Memory B cell (primary cell): ENCODE measurements at regions not wholly inside any gene's neighbourhood (a gene's known extent, or its start where the extent isn't known, plus 50 kb on each side); places are given as distances from the start of the nearest gene placed in this dataset.
A peak's percentile ranks its signal among the peaks of the same experiment; 100 is the strongest.

Experiments used
- ATAC-seq: fragments of 150-1000 bp; cut with Tn5 transposase; 2 replicates; pipeline ENCODE4 v1.10.0; 2021; ENCODE audit warnings: low read depth, mild to moderate bottlenecking, moderate library complexity
- DNase-seq, 2 donors: peaks; one replicate each; pipeline ENCODE4 v3.0.0; 2022; ENCODE audit warnings: low spot score in 2 of 2
- H3K27ac Mint-ChIP-seq: one replicate; pipeline ENCODE4 v1.8.0; 2022; ENCODE audit warnings: mild to moderate bottlenecking, moderate library complexity, mixed read lengths
- H3K27me3 Mint-ChIP-seq: one replicate; pipeline ENCODE4 v1.8.0; 2022; ENCODE audit warnings: mixed read lengths
- H3K36me3 Mint-ChIP-seq: one replicate; pipeline ENCODE4 v1.8.0; 2022; ENCODE audit warnings: mild to moderate bottlenecking, mixed read lengths
- H3K4me1 Mint-ChIP-seq: one replicate; pipeline ENCODE4 v1.8.0; 2022; ENCODE audit warnings: mixed read lengths
- H3K4me3 Mint-ChIP-seq: one replicate; pipeline ENCODE4 v1.8.0; 2022; ENCODE audit warnings: mild to moderate bottlenecking, moderate library complexity, mixed read lengths
- H3K9me3 Mint-ChIP-seq: one replicate; pipeline ENCODE4 v1.8.0; 2022; ENCODE audit warnings: mixed read lengths

DNA sequence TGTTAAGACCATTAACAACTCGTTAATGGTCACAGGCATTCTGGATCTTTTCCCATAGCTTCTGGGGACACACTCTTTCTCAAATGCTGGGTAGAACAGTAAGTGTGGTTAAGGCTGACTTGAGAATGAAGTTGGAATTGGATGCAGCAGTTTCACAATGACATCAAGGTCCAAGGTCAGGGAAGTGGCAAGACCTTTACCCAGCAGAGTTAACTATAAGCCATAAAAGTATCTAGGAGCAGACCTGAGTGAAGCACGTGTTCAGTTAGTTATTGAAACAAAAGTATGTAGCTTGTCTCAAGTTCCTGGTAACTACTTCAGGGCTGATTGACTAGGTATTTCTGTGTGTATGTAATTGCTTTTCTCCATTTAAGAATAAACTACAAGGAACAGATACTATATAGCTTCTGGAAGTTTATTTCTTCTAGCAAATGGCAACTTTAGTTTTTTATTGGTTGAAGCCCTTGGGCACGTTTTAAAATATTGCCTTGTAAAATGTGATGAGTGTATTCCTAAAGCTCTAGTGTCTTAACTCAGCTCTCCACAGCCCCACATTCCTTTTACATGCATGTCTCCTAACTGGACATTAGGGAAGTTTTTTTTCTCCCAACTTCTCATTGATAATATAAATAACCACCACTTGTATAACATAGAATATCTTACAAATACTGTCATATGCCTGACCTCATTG is 479.0 kb upstream of the CITED2 start:
- DNase-seq (no peak), ATAC-seq (no peak)
- Mint-ChIP-seq H3K9me3 (peaks cover 8% of the 10 kb centered on the region), H3K36me3 (peaks cover 9% of the 10 kb centered on the region), H3K27me3 (no peaks in the 10 kb centered on the region), H3K4me3 (no peak overlapping the region), H3K27ac (no peak overlapping the region), H3K4me1 (no peaks in the 10 kb centered on the region)

GRCh38 chr6:139852488-139853140 is 478.2 kb upstream of the CITED2 start:
- Mint-ChIP-seq H3K27ac (no peak overlapping the region), H3K27me3 (no peaks in the 10 kb centered on the region), H3K9me3 (peaks cover 8% of the 10 kb centered on the region), H3K36me3 (peaks cover 9% of the 10 kb centered on the region), H3K4me1 (no peaks in the 10 kb centered on the region), H3K4me3 (no peak overlapping the region)
- no peak for ATAC-seq
- DNase-seq, result no peak

DNA sequence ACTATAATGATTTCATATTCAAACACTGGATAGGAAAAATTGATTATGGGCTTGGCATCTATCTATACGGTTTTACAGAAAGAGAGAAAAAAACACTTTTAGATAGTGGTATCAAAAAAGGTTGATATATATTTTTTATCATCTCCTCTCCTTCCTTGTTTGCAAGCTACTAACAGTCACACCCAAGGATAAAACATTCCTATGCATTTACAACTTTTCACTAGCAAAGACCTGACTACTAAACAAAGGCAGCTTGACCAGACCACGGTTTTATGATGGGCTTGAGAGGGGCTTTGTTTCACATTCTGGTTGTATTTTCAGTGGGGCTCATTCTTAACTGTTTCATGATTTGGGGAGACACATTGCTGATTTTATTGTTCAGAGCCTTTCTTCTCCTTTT is 477.6 kb upstream of the CITED2 start:
- Mint-ChIP-seq H3K27me3 (no peaks in the 10 kb centered on the region), H3K36me3 (peaks cover 9% of the 10 kb centered on the region), H3K4me1 (peaks cover 1% of the 10 kb centered on the region), H3K4me3 (no peak overlapping the region), H3K27ac (no peak overlapping the region), H3K9me3 (peaks cover 8% of the 10 kb centered on the region)
- DNase-seq (no peak), ATAC-seq (no peak)

DNA sequence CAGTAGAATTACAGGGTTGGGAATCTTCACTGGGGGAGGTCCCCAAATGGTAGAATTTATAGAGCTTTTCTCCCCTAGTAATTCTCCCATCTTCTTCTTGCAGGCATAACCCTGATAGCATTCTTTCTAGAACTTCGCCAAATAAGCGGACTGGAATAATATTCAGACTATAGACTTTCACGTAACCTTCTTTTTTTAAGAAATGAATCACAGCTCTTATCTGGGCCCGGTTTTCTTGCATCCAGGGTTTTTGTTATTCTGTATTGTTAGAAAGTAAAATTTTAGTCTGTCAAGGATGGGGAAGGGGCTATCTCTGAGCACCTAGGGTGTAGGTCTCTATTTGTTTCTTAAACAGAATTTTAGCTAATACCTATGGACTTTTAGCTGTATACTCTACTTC is 476.8 kb upstream of the CITED2 start:
- no peak for ATAC-seq
- Mint-ChIP-seq H3K27me3 (no peaks in the 10 kb centered on the region), H3K36me3 (peaks cover 9% of the 10 kb centered on the region), H3K9me3 (peaks cover 8% of the 10 kb centered on the region), H3K27ac (no peak overlapping the region), H3K4me1 (peaks cover 7% of the 10 kb centered on the region), H3K4me3 (no peak overlapping the region)
- DNase-seq, result no peak

GRCh38 chr6:139850512-139850911 is 476.1 kb upstream of the CITED2 start:
- H3K9me3 Mint-ChIP-seq, result peaks cover 8% of the 10 kb centered on the region
- H3K27ac Mint-ChIP-seq, result no peak overlapping the region
- peaks cover 7% of the 10 kb centered on the region for H3K4me1 Mint-ChIP-seq
- peaks cover 9% of the 10 kb centered on the region for H3K36me3 Mint-ChIP-seq
- H3K4me3 Mint-ChIP-seq, result no peak overlapping the region
- ATAC-seq (no peak), DNase-seq (no peak)
- no peaks in the 10 kb centered on the region for H3K27me3 Mint-ChIP-seq

GRCh38 chr6:139847457-139847813 is 473.0 kb upstream of the CITED2 start:
- H3K36me3 Mint-ChIP-seq, result peaks cover 9% of the 10 kb centered on the region
- ATAC-seq (no peak), DNase-seq (no peak)
- H3K27me3 Mint-ChIP-seq, result no peaks in the 10 kb centered on the region
- H3K4me1 Mint-ChIP-seq, result peaks cover 12% of the 10 kb centered on the region
- peaks cover 9% of the 10 kb centered on the region for H3K9me3 Mint-ChIP-seq
- H3K27ac Mint-ChIP-seq, result no peak overlapping the region
- no peak overlapping the region for H3K4me3 Mint-ChIP-seq

GRCh38 chr6:139846538-139847456 is 472.3 kb upstream of the CITED2 start:
- no peaks in the 10 kb centered on the region for H3K27me3 Mint-ChIP-seq
- H3K9me3 Mint-ChIP-seq, result peaks cover 9% of the 10 kb centered on the region
- H3K4me1 Mint-ChIP-seq, result peaks cover 15% of the 10 kb centered on the region
- peaks cover 9% of the 10 kb centered on the region for H3K36me3 Mint-ChIP-seq
- DNase-seq (no peak), ATAC-seq (peak; percentile 14)
- H3K27ac Mint-ChIP-seq, result peak overlapping the region; percentile 70
- peak overlapping the region; percentile 3 for H3K4me3 Mint-ChIP-seq

GRCh38 chr6:139844907-139845306 is 470.5 kb upstream of the CITED2 start:
- DNase-seq (no peak), ATAC-seq (no peak)
- Mint-ChIP-seq H3K4me3 (no peak overlapping the region), H3K36me3 (peaks cover 4% of the 10 kb centered on the region), H3K27ac (peak overlapping the region; percentile 21), H3K27me3 (no peaks in the 10 kb centered on the region), H3K9me3 (peaks cover 4% of the 10 kb centered on the region), H3K4me1 (peaks cover 25% of the 10 kb centered on the region)

- H3K27me3 Mint-ChIP-seq, result no peaks in the 10 kb centered on the region
- H3K4me3 Mint-ChIP-seq, result peak overlapping the region; percentile 37
- peak; percentile 88 for ATAC-seq
- peak overlapping the region; percentile 37 for H3K27ac Mint-ChIP-seq
- H3K36me3 Mint-ChIP-seq, result no peaks in the 10 kb centered on the region
- DNase-seq, result peak in 1 of 2 donors; percentile 28
- H3K4me1 Mint-ChIP-seq, result peaks cover 28% of the 10 kb centered on the region
- H3K9me3 Mint-ChIP-seq, result peaks cover 2% of the 10 kb centered on the region
Measured at GRCh38 chr6:139841794-139842215, 467.4 kb upstream of the CITED2 start.

DNA sequence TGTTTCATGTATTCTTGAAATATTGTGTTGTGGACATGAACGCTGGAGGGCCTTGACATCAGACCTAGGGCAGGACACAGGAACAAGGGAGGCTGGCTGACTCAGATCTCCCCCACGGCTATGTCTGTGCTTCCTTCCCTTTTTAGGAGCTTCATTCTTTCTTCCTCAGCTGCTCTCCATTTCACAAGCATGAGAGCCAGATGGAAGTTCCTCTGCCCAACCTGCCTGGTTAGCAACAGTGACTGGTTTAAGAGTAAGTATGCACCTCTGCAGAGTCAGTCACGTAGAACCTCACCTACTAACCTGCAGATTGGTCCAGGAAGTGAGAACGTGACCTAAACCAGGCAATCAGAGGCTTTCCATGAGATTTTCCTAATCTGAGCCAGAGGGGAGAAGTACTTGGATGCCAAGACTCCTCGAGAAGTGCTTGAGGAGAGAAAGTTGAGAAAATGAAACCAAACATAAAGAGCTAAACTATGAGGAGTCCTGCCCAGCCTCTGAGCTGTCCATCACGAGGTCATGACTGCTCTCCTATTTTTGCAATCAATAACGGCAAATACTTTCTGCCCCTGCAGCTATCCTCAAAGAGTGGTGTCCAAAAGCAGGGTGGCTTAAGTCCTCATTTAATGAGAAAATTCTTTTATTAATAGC is 465.2 kb upstream of the CITED2 start:
- Mint-ChIP-seq H3K27me3 (no peaks in the 10 kb centered on the region), H3K4me3 (peak overlapping the region; percentile 12), H3K27ac (no peak overlapping the region), H3K36me3 (no peaks in the 10 kb centered on the region), H3K9me3 (peaks cover 2% of the 10 kb centered on the region), H3K4me1 (peaks cover 25% of the 10 kb centered on the region)
- ATAC-seq (no peak), DNase-seq (no peak)

DNA sequence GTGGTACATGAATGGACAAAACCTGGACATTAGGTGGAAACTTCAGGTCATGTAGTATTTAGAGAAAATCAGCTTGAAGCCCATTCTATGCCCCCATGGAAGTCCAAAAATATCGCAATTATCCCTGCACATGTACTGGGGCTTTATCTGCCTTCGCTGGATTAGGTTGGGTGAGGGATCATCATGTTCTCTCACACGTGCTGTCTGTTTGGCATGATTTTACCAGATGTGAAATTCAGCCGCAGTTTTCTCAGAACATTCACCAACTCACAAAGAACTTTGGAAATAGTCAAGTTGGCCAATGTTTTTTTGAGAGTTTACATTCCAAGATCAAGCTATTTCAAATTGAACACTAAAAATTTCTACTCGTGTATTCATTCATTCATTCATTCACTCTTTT is 459.8 kb upstream of the CITED2 start:
- peaks cover 2% of the 10 kb centered on the region for H3K9me3 Mint-ChIP-seq

GRCh38 chr6:139833592-139833991 is 459.1 kb upstream of the CITED2 start:
- ATAC-seq (no peak), DNase-seq (no peak)
- Mint-ChIP-seq H3K4me3 (no peak overlapping the region), H3K27ac (no peak overlapping the region), H3K9me3 (peaks cover 2% of the 10 kb centered on the region), H3K27me3 (peaks cover 2% of the 10 kb centered on the region), H3K36me3 (no peaks in the 10 kb centered on the region), H3K4me1 (no peaks in the 10 kb centered on the region)

More for the DNA sequence above, 459.8 kb upstream of the CITED2 start:
- Mint-ChIP-seq H3K27ac (no peak overlapping the region), H3K4me1 (peaks cover 3% of the 10 kb centered on the region), H3K27me3 (peaks cover 2% of the 10 kb centered on the region), H3K4me3 (no peak overlapping the region), H3K36me3 (no peaks in the 10 kb centered on the region)
- ATAC-seq (no peak), DNase-seq (no peak)

GRCh38 chr6:139832493-139833305 is 458.3 kb upstream of the CITED2 start:
- Mint-ChIP-seq H3K27ac (no peak overlapping the region), H3K4me3 (no peak overlapping the region), H3K9me3 (peaks cover 2% of the 10 kb centered on the region), H3K27me3 (peaks cover 2% of the 10 kb centered on the region), H3K36me3 (no peaks in the 10 kb centered on the region), H3K4me1 (no peaks in the 10 kb centered on the region)
- no peak for DNase-seq
- ATAC-seq, result no peak
